ENCODE measurements at regions not wholly inside any gene's neighbourhood (a gene's known extent, or its start where the extent isn't known, plus 50 kb on each side); places are given as distances from the start of the nearest gene placed in this dataset.
"Not testable (repeated sequence)": the region's sequence is repeated elsewhere in the genome, so short reads cannot be mapped to it uniquely, and the experiment has no call there.

DNA sequence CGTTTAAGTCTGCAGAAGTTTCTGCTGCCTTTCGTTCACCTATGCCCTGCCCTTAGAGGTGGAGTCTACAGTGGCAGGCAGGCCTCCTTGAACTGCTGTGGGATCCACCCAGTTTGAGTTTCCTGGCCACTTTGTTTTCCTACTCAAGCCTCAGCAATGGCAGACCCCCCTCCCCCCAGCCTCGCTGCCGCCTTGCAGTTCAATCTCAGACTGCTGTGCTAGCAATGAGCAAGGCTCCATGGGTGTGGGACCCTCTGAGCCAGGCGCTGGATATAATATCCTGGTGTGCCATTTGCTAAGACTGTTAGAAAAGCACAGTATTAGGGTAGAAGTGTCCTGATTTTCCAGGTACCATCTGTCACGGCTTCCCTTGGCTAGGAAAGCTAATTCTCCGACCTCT lies 792.6 kb upstream of the EPHA5 start:
- TF ChIP-seq, protein P1, sequence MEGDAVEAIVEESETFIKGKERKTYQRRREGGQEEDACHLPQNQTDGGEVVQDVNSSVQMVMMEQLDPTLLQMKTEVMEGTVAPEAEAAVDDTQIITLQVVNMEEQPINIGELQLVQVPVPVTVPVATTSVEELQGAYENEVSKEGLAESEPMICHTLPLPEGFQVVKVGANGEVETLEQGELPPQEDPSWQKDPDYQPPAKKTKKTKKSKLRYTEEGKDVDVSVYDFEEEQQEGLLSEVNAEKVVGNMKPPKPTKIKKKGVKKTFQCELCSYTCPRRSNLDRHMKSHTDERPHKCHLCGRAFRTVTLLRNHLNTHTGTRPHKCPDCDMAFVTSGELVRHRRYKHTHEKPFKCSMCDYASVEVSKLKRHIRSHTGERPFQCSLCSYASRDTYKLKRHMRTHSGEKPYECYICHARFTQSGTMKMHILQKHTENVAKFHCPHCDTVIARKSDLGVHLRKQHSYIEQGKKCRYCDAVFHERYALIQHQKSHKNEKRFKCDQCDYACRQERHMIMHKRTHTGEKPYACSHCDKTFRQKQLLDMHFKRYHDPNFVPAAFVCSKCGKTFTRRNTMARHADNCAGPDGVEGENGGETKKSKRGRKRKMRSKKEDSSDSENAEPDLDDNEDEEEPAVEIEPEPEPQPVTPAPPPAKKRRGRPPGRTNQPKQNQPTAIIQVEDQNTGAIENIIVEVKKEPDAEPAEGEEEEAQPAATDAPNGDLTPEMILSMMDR (conservative IDR thresholded peaks at IDR 0.05; ENCODE audit: low read length) = not testable (repeated sequence)
- not testable (repeated sequence) for TF ChIP-seq EZH2phosphoT487 (IDR thresholded peaks at IDR 0.05; ENCODE audit: borderline replicate concordance)
